ENCODE measurements at regions not wholly inside any gene's neighbourhood (a gene's known extent, or its start where the extent isn't known, plus 50 kb on each side); places are given as distances from the start of the nearest gene placed in this dataset.

- no peak for DNase-seq
Measured at GRCh38 chrX:80098038-80098437, 83.5 kb downstream of the TBX22 start.

DNA sequence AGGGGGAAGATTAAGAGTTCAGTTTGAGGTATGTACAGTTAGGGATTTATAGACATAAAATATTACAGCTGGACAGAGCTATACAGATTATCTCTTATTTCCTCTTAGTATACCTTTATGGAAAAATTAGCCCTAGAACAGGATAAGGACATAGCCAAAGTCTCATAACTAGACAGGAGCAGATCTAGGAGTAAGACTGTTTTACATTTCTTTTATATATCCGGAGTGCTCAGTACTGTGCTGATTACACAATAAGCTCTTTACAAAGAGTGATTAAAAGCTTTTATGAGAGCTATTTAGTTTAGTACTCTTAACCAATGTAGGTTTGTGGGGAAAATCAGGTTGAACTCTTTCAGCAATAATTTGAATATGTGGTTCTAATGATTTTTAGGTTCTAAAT lies 105.8 kb downstream of the TBX22 start:
- no peak for DNase-seq

DNA sequence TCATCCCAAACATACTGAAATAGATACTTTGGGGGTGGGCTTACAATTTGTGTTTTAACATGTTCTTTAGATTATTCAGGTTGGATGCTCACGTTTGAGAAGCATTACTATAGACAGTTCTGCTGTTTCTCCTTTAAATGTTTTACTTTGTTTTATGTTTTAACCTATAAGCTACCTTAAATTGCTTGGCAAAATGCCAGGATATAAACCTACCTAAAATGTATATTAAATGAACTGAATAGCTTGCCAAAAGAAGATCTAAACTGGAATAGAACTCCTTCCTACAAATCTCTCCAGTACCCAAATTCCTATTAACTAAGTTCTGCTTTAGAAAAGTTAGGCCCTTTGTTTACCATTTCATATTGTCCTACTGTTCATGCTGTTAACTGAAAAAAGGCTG lies 124.4 kb downstream of the TBX22 start:
- DNase-seq: no peak

GRCh38 chrX:80139564-80139963 lies 125.0 kb downstream of the TBX22 start:
- no peak for DNase-seq

GRCh38 chrX:80170581-80170980 lies 156.0 kb downstream of the TBX22 start:
- DNase-seq: no peak

DNA sequence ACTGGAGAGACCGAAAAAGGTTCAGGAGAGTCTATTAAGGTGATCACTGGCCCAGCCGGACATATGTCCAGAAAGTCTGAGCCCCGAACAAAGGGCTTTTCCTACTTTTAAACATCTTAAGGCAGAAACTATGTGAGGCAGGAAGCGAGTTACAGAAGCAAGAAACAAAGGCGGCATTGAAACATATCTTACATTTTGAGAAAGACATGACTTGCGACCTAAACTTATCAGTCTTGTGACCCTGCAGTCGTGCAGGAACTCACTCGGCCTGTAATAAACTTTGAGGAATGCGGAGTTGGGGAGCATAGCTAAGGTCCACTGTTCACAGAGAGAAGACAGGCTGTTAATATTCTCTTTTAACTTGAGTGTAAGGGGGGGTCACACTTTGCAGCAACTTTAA lies 158.7 kb downstream of the TBX22 start:
- no peak for DNase-seq

DNA sequence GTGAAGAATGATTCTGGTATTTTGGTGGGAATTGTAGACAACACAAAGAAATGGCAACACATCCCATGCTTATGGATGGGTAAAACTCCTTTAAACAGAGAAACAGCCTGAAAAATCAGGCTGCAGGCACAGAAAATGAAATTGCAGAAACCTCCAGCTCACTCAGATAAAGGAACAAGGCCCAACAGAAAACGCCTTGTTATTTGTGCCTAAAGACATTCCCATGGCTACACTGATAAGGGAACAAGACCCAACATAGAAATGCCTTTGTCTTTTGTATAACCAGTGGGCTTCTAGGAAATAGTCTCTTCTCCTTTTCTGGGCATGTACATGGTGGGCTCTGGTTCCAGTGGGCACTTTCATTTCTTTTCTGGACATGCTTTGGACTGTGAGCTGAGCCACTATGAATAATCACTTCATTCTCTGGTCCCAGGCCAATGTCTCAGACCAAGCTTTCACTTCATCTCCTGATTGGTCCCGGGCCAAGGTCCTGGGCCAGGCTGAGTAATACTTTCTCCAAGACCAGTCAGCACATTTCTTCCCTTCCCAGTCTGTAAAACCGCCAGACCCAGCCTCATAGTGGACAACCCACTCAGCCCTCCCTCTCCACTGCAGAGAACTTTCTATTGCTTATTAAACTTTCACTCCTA lies 160.5 kb downstream of the TBX22 start:
- no peak for DNase-seq

DNA sequence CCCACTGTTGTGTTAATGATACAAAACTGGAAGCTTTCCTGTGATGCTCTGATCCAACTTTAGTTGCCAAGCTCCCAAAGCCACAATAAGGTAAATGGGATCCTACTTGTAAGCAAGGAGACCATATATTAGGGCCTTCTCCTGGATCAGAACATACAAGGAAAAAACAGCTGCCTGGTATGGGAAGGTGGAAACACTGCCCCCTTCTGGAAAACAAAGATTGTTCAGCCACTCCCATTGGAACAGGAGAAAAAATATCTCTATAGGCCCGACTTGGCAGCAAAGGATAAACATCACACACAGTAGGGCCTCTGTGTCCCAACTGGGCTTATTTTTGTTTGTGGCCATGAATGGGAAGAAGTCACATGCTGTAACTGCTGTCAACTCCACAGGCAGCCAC lies 166.5 kb downstream of the TBX22 start:
- DNase-seq: no peak

DNA sequence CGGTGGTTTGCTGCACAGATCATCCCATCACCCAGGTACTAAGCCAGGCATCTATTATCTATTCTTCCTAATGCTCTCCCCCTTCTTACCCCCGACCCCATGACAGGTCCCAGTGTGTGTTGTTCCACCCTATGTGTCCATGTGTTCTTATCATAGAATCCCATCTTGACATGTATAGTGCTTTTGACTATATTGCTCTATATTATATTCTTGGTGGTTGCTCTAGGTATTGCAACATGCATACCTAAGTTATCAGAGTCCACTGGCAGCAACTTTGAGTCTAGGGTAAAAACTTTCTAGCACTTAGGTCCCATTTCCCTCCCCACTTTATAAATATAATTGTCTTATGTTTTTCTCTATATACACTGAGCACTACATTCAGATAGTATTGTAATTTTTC lies 170.3 kb downstream of the TBX22 start:
- no peak for DNase-seq

DNA sequence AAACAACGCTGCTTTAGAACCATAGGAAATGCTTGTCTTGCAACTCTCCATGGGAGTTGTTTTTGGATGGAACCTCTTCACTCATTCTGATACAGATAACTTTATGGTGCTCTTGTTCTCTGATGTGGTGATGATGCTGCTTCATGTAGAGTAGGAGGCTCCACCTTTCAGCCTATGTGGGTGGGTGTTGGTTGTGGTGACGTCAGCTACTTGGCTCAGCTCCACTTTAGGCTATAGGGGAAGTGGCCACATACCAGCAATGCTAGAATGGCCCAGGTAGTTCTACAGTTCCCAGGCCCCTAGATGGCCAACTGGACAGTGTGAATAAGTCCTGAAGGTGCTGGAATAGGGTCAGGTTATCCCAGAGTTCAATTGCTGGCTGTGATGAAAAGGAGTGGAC lies 192.1 kb downstream of the TBX22 start:
- no peak for DNase-seq

DNA sequence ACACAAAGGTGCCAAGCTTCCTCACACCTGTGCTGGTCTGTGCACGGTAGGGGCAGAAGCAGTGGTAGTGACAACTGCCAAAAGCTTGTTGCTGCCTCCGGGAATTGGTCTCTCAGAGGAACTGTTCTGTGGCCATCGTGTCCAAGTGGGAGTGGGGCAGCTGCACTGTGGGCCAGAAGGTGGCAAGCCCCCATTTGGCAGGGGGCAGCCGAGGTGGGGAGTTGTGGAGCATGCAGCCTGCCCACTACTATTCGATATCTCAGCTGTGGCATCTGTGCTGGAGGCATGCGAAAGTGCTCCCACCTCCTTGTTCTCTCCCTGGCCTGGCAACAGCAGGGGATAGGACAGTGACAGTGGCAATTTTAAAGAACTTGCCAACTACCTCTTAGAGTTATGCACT lies 192.8 kb downstream of the TBX22 start:
- DNase-seq: no peak

GRCh38 chrX:80216086-80216485 lies 201.5 kb downstream of the TBX22 start:
- DNase-seq: peak; percentile 64

DNA sequence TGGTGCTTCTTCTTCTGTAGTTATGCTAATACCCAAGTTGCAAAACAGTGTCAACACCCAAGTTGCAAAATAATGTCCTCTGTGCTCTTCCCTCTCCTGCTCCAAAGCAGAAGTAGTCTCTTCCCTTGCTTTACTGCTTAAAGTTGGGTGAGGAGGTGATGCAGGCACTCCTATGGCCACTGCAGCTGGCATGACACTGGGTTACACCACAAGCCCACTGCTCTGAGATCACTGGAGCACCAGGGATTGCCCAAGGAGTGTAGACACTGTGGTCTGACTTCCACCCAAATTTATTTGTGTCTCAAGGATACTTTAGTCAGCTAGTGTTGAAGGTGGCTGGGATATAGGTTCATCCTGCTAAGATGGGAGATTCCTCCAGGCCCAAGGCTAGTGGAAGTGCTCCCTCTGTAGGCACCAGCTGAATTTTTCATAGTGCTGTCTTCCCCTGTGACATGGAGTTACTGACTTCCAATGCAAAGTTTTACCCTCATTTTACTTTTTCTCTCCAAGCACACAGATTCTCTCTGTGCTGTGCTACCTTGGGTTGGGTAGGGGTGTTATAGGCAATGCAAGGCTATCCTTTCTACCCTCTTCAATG lies 196.2 kb upstream of the TENT5D start:
- no peak for DNase-seq

GRCh38 chrX:80229626-80230025 lies 190.6 kb upstream of the TENT5D start:
- DNase-seq: no peak

DNA sequence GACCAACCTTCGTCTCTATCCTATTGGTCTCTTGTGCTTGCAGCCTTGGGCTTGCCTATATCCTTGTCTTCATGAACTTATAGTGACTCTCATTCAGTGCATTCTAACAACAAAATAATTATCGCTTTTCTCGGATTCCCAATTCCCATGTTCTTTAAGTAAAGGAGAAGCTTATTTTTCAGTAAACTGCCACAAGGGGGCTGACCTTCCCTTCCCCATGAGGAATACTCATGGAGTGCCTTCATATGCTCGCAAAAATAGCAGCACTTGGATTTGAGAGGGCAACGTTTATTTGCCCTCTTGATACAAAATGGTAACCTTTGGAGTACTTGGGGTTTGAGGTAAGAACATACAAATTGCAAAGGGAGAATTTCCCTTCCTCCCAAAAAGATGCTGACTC lies 183.2 kb upstream of the TENT5D start:
- no peak for DNase-seq

DNA sequence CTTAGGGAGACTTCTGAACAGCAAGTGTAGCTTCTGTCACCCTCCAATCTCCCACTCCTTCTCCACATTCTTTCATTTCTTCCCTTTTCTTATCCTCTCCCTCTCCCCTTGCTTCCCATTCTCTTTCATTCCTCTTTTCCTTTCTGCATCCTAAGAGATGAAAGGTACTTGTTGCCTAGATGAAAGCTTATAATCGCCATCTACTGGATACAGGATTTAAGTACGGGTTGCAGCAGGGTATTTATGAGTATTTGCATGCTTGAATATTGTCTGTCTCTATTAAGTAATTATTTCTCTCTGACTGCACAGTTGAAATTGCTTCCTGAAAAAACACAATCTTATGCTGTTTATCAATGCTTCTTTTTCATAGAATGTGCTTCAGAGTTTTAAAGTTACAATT lies 174.0 kb upstream of the TENT5D start:
- peak; percentile 0 for DNase-seq

DNA sequence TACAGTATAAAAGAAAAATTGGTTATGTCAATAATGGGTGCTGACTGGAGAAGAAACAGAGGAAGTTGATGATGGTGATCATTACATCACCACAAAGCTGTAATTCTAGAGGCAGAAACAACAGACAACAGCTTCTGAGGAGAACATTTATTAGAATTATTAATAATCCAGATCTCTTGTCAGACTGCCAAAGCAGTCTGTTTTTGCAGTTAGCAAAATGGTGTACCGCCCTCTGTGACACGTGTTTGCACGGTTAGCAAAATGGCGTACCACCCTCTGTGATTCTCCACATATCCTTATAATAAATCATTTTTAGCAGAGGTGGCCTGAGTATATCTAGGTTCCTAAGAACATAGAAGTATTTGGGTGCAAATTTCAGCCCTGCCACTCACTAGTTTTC lies 154.0 kb upstream of the TENT5D start:
- no peak for DNase-seq

- peak; percentile 11 for DNase-seq
Measured at GRCh38 chrX:80266979-80267378, 153.3 kb upstream of the TENT5D start.

GRCh38 chrX:80267790-80268189 lies 152.5 kb upstream of the TENT5D start:
- DNase-seq: no peak

DNA sequence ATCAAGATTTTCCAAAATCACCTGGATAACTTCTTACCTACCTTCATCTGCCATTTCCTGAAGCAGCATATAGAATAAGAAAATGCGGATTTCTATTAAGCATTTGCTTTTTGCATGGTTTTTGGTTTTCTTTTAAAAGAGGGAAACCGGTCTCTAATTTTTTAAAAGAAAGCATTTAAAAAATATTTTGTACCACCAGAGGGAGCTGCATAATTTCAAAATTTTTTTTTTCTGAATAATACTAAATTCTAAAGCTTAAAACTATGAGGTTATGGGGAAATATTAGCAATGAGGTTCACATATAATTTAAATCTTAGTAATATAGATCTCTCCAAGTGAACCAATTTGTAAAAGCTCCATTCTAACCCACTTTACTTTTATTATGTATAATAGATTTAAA lies 137.7 kb upstream of the TENT5D start:
- no peak for DNase-seq

DNA sequence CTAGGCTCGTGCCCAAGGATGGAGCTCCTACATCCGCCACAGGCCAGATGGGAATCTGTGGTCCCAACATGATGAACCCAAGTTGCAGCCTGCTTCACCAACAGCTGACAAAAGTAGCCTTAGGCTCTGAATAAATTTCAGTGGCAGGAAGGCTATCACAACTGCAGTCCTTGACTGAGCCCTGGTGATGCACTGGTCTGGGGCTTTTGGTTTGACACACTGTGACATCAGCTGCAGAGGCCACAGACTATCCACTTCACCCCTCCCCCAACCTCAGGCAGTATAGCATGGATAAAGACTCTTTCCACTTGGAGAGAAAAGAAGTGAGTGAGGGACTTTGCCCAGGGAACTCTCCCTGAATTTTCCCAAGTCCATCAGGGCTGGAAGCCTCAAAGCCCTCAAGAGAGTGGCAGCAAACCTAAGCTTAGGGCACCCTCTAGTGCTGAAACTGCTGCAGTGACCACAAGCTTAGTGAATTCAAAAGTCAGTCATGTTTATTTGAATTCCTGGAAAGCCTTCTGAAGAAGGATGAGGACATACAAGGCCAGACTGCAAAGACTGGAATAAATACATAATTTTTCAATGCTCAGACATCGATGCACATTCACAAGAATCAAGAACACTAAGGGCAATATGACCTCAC lies 135.0 kb upstream of the TENT5D start:
- peak; percentile 6 for DNase-seq

- no peak for DNase-seq
Measured at GRCh38 chrX:80290834-80291233, 129.4 kb upstream of the TENT5D start.

GRCh38 chrX:80293354-80293753 lies 126.9 kb upstream of the TENT5D start:
- no peak for DNase-seq

DNA sequence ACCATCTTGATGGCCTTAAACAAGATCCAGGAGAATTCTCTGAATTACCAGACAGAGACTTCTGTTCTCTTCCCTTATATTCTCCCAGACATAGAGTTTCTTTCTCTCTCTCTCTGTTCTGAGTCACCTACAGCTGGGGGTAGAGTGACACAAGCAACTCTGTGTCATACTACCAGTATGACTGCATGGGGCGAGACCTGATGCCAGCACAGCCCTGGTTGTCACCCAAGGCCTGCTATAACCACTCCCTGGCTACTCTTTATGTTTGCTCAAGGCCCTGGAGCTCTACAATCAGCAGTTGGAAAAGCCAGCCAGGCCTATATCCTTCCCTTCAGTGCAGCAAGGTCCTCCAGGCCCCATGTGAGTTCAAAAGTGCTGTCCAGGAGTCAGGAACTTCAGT lies 114.2 kb upstream of the TENT5D start:
- no peak for DNase-seq

DNA sequence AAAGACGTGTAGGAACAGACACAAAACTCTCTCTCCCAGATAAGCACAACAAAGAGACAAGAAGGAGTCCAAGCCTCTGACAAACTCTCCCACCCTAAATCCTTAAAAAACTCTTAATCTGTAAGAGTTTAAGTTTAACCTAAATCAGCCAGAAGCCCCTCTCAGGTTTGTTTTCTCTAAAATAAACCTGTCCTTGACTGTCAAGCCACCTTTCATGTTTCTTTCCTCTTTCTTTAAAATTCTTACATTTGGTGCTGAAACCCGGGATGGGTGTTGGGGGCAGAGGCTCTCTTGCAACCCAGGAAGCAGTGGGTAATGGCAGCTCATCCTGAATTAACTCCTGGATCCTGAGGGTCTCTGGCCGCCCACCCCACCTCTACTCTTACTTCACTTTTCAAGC lies 107.8 kb upstream of the TENT5D start:
- DNase-seq: no peak
